Progenitor cell of endocrine pancreas (in vitro differentiated cells): ENCODE measurements at regions not wholly inside any gene's neighbourhood (a gene's known extent, or its start where the extent isn't known, plus 50 kb on each side); places are given as distances from the start of the nearest gene placed in this dataset.

Experiments
- DNase-seq: peaks from one replicate; pipeline ENCODE4 v3.0.0; 2021; ENCODE audit warnings: low spot score; ENCODE audit not compliant: unreplicated experiment
- H3K27ac Mint-ChIP-seq: 2 replicates; pipeline ENCODE4 v1.8.0; 2021; ENCODE audit warnings: mild to moderate bottlenecking, moderate library complexity, mixed read lengths
- H3K27me3 Mint-ChIP-seq: 2 replicates; pipeline ENCODE4 v1.8.0; 2021; ENCODE audit warnings: mixed read lengths
- H3K36me3 Mint-ChIP-seq: 2 replicates; pipeline ENCODE4 v1.8.0; 2022; ENCODE audit warnings: mixed read lengths; ENCODE audit not compliant: insufficient read depth
- H3K4me1 Mint-ChIP-seq: 2 replicates; pipeline ENCODE4 v1.8.0; 2021; ENCODE audit warnings: low read depth, mixed read lengths
- H3K4me3 Mint-ChIP-seq: 2 replicates; pipeline ENCODE4 v1.8.0; 2021; ENCODE audit warnings: low read depth, mild to moderate bottlenecking, moderate library complexity, mixed read lengths
- H3K9me3 Mint-ChIP-seq: 2 replicates; pipeline ENCODE4 v1.8.0; 2021; ENCODE audit warnings: low read depth, mixed read lengths
- TF ChIP-seq, protein P1 (sequence below): fragments of 200-600 bp; sonication (generic); IDR thresholded peaks from one replicate; pipeline ENCODE4 v1.5.0; 2021; ENCODE audit warnings: antibody characterized with exemption, mild to moderate bottlenecking; ENCODE audit not compliant: unreplicated experiment

DNA sequence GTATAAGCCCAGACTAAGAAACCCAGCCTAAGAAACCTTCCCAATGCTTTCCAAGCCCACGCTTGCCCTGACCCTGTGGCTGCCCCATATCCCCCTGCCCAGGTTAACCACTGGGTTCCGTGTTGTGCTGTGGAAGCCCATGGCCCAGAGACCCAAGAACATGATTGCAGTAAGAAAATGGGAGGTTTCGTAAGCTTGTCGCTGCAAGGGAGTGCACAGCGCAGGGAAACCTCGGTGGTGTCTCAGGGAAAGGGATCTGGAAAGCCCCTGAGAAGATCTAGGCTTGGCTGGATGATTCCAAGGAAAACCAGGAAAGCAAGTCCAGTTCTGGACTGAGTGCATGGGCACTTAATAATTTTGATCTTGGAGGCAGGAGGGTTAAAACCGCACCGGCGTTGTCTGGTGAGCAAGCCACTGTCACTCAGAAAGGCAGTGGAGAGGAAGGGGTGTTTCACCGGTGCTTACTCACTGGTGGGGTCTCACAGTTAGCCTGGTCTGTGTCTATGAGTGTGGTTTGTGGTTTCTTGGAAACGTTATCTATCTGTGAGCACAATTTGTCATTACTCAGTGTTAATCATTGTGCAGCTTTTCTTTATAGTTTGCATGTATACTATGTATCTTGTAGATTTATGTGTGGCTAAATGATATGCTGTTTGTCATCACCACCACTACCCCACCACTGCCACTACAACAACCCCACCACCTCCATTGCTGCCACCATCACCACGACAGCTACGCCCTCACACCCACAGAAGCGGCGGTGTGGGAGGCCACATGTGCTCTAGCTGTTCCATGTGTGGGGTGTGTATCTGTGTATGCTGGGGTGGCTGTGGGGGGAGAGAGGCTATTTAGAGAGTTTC is 53.3 kb upstream of the PRDM11 start:
- Mint-ChIP-seq H3K27me3 (peaks cover 33% of the 10 kb centered on the region), H3K4me3 (no peak overlapping the region), H3K36me3 (no peaks in the 10 kb centered on the region), H3K9me3 (no peaks in the 10 kb centered on the region), H3K27ac (no peak overlapping the region), H3K4me1 (peaks cover 13% of the 10 kb centered on the region)
- no peak for DNase-seq
- TF ChIP-seq, protein P1, sequence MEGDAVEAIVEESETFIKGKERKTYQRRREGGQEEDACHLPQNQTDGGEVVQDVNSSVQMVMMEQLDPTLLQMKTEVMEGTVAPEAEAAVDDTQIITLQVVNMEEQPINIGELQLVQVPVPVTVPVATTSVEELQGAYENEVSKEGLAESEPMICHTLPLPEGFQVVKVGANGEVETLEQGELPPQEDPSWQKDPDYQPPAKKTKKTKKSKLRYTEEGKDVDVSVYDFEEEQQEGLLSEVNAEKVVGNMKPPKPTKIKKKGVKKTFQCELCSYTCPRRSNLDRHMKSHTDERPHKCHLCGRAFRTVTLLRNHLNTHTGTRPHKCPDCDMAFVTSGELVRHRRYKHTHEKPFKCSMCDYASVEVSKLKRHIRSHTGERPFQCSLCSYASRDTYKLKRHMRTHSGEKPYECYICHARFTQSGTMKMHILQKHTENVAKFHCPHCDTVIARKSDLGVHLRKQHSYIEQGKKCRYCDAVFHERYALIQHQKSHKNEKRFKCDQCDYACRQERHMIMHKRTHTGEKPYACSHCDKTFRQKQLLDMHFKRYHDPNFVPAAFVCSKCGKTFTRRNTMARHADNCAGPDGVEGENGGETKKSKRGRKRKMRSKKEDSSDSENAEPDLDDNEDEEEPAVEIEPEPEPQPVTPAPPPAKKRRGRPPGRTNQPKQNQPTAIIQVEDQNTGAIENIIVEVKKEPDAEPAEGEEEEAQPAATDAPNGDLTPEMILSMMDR: no peak

DNA sequence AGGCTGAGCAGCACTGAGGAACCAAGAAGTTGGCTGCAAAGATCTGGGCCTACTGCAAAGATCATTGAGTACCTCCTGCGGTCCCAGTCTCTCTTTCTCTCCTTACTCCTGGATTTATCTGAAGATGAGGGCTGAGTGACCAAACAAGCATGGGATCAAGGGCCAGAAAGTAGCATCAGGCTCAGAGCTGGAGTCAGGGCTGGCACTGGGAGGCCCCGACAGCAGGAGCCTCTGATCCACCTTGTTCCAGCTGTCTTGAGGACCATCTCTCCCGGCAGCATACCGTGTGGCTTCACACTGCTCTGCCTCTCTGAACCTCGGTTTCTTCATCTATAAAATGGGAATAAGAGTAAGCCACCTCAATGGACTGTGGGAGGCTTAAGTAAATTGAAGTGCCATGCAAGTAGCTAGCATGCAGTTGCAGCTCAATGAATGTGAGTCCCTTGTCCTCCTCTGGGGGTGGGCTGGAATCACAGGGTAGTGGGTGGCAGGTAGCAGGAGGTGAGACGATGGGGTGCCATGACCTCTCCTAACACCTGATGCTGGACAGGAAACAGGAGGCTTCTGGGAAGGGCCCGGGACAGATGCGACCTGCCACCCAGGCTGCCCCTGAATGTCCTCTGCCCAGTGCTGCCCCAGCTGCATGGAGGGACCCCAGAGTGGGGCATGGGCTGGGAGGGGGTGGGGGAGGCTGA is 52.5 kb upstream of the PRDM11 start:
- H3K27me3 Mint-ChIP-seq: peaks cover 38% of the 10 kb centered on the region
- peaks cover 13% of the 10 kb centered on the region for H3K4me1 Mint-ChIP-seq
- no peak overlapping the region for H3K27ac Mint-ChIP-seq
- no peaks in the 10 kb centered on the region for H3K9me3 Mint-ChIP-seq
- no peak overlapping the region for H3K4me3 Mint-ChIP-seq
- no peaks in the 10 kb centered on the region for H3K36me3 Mint-ChIP-seq
- no peak for DNase-seq
- TF ChIP-seq, protein P1: no peak

DNA sequence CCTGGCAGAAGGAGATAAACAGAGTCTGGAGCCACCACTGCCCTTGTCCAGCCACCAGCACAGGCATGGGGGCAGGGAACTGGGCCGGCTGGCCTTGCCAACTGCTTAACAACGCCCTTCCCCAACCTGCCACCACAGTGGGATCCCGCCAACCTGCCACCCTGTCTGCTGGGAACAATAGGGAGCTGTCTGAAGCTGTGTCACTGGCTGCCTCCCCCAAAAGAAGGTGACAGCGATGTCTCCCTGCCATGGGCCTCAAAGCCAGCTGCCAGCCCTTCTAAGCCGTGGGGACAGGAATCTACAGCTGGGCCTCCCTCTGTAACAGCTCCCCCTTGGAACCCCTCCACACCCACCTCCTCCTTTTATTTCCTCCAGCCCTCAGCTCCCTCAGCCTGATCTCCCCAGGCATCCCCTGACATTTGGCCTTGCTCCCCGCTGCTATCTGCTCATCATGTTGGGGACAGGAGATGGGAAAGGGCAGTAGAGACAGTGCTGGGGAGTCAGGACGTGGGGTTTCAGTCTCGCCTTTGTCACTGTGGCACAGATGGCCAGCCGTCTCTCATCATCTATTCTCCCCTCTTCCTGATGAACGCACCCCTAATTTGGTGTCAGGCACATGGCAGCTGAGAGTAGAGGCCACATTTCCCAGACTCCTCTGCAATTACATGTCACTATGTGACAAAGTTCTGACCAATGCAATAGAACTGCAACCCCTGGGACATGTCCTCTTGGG is 51.3 kb upstream of the PRDM11 start:
- TF ChIP-seq, protein P1: no peak
- no peaks in the 10 kb centered on the region for H3K9me3 Mint-ChIP-seq
- no peaks in the 10 kb centered on the region for H3K36me3 Mint-ChIP-seq
- H3K4me1 Mint-ChIP-seq: peaks cover 13% of the 10 kb centered on the region
- no peak overlapping the region for H3K4me3 Mint-ChIP-seq
- H3K27me3 Mint-ChIP-seq: peaks cover 42% of the 10 kb centered on the region
- no peak for DNase-seq
- H3K27ac Mint-ChIP-seq: no peak overlapping the region

DNA sequence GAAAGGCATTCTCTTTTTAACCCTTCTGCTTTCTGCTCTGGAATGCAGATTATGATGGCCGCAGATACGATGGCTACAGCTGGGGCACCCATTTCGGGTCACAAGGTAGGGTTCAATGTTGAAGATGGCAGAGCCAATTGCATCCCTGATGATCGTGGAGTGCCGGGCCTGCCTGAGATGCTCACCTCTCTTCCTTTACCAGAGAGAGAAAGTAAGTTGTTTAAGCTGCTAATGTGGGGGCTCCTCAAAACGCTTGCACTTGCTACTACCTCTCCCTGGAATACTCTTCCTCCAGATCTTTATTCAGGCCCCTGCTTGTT is 50.8 kb upstream of the PRDM11 start:
- no peaks in the 10 kb centered on the region for H3K9me3 Mint-ChIP-seq
- peaks cover 13% of the 10 kb centered on the region for H3K4me1 Mint-ChIP-seq
- DNase-seq: no peak
- TF ChIP-seq, protein P1: no peak
- no peak overlapping the region for H3K4me3 Mint-ChIP-seq
- H3K27ac Mint-ChIP-seq: no peak overlapping the region
- peaks cover 47% of the 10 kb centered on the region for H3K27me3 Mint-ChIP-seq
- H3K36me3 Mint-ChIP-seq: no peaks in the 10 kb centered on the region

- H3K27ac Mint-ChIP-seq: no peak overlapping the region
- TF ChIP-seq, protein P1: no peak
- peaks cover 56% of the 10 kb centered on the region for H3K27me3 Mint-ChIP-seq
- no peaks in the 10 kb centered on the region for H3K9me3 Mint-ChIP-seq
- no peak overlapping the region for H3K4me3 Mint-ChIP-seq
- H3K4me1 Mint-ChIP-seq: peaks cover 10% of the 10 kb centered on the region
- DNase-seq: no peak
- H3K36me3 Mint-ChIP-seq: no peaks in the 10 kb centered on the region
Measured at GRCh38 chr11:45096636-45097035, 49.8 kb upstream of the PRDM11 start.
